ENCODE measurements at regions not wholly inside any gene's neighbourhood (a gene's known extent, or its start where the extent isn't known, plus 50 kb on each side); places are given as distances from the start of the nearest gene placed in this dataset.

DNA sequence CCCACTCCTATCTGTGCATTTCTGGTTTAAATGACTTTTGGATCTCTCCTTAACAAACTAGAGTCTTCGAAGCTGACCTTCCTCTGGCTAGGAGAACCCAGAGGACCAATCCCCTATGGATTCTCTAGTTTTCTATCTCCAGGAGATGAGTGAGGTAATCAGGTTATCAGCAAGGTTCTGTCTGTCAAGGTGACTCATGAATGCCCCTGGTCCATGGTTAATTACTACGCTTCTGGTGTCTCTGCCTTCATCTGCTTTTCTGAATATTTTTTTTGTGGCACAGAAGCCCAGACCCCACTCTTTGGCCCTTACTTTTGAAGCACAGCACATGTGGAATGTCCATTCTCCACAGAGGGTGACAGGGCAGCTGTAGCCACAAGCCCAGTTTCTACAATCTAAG, 897.9 kb upstream of the KLHL29 start:
- TF ChIP-seq LEF1 (IDR thresholded peaks at IDR 0.05; ENCODE audit: borderline replicate concordance): no peak
- no peak for TF ChIP-seq ARNT (IDR thresholded peaks at IDR 0.05)
- no peak for TF ChIP-seq BHLHE40 (IDR thresholded peaks at IDR 0.05; ENCODE audit: borderline replicate concordance)
- no peak for TF ChIP-seq ELF4 (IDR thresholded peaks at IDR 0.05)
- TF ChIP-seq TARDBP (IDR thresholded peaks at IDR 0.05): no peak
- ChIA-PET POLR2A (no interaction called here), CTCF (interaction anchor here (0.6 kb wide), 1 partner anchor 32 kb away, joined by 4 read pairs; no protein-coding TSS in a partner anchor)
- DNase-seq (ENCODE audit: extremely low spot score): no peak

GRCh38 chr2:22487541-22487940, 897.4 kb upstream of the KLHL29 start:
- POLR2A ChIA-PET: no interaction called here
- no peak for TF ChIP-seq ZNF384 (IDR thresholded peaks at IDR 0.05)
- TF ChIP-seq NFRKB (IDR thresholded peaks at IDR 0.05): no peak
- TF ChIP-seq SUZ12 (IDR thresholded peaks at IDR 0.05): no peak
- no peak for TF ChIP-seq ELF4 (IDR thresholded peaks at IDR 0.05)
- no peak for TF ChIP-seq SP1 (IDR thresholded peaks at IDR 0.05)
- no peak for TF ChIP-seq PKNOX1 (IDR thresholded peaks at IDR 0.05)
- TF ChIP-seq BHLHE40 (IDR thresholded peaks at IDR 0.05; ENCODE audit: borderline replicate concordance): no peak
- TF ChIP-seq CTBP1 (IDR thresholded peaks at IDR 0.05; ENCODE audit: borderline replicate concordance): no peak
- TF ChIP-seq FOXK2 (IDR thresholded peaks at IDR 0.05): no peak
- no peak for TF ChIP-seq FOXM1 (IDR thresholded peaks at IDR 0.05; ENCODE audit: borderline replicate concordance)
- TF ChIP-seq LEF1 (IDR thresholded peaks at IDR 0.05; ENCODE audit: borderline replicate concordance): no peak
- TF ChIP-seq HDGF (IDR thresholded peaks at IDR 0.05; ENCODE audit: borderline replicate concordance): no peak
- no peak for TF ChIP-seq L3MBTL2 (conservative IDR thresholded peaks at IDR 0.05)
- CTCF ChIA-PET: no interaction called here
- DNase-seq (ENCODE audit: extremely low spot score): no peak

GRCh38 chr2:22491442-22491841, 893.5 kb upstream of the KLHL29 start:
- DNase-seq (ENCODE audit: extremely low spot score): no peak
- TF ChIP-seq ELF4 (IDR thresholded peaks at IDR 0.05) (no peak), TARDBP (IDR thresholded peaks at IDR 0.05) (no peak), ZNF384 (IDR thresholded peaks at IDR 0.05) (no peak)
- ChIA-PET POLR2A (no interaction called here), CTCF (no interaction called here)

GRCh38 chr2:22494156-22494555, 890.8 kb upstream of the KLHL29 start:
- CTCF ChIA-PET: no interaction called here
- POLR2A ChIA-PET: no interaction called here
- DNase-seq (ENCODE audit: extremely low spot score): no peak
- TF ChIP-seq L3MBTL2 (conservative IDR thresholded peaks at IDR 0.05): no peak
- TF ChIP-seq ELF4 (IDR thresholded peaks at IDR 0.05): no peak
- TF ChIP-seq HDGF (IDR thresholded peaks at IDR 0.05; ENCODE audit: borderline replicate concordance): no peak
- no peak for TF ChIP-seq ZNF384 (IDR thresholded peaks at IDR 0.05)
- no peak for TF ChIP-seq ARNT (IDR thresholded peaks at IDR 0.05)
- TF ChIP-seq TARDBP (IDR thresholded peaks at IDR 0.05): no peak
- TF ChIP-seq PKNOX1 (IDR thresholded peaks at IDR 0.05): no peak
- no peak for TF ChIP-seq FOXA1 (IDR thresholded peaks at IDR 0.05)
- no peak for TF ChIP-seq FOXM1 (IDR thresholded peaks at IDR 0.05; ENCODE audit: borderline replicate concordance)
- TF ChIP-seq LEF1 (IDR thresholded peaks at IDR 0.05; ENCODE audit: borderline replicate concordance): no peak
- no peak for TF ChIP-seq SP1 (IDR thresholded peaks at IDR 0.05)
- TF ChIP-seq FOXK2 (IDR thresholded peaks at IDR 0.05): no peak
- no peak for TF ChIP-seq CTBP1 (IDR thresholded peaks at IDR 0.05; ENCODE audit: borderline replicate concordance)

DNA sequence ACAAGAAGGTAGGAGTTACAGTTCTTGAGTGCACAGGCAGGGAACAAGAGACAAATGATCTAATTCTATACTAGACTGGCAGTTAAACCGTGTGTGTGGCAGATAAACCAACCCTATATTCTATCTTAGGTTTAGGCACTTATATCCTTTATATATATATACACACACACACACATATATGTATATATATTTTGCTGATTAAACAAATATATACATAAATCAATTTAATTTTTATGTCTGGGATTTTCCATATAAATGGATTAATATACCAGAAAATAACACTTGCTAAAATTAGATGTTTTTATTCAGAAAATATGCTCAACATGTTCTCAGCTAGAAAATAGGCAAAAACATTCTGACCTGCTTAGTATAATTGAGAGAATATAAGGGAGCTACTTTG, 887.9 kb upstream of the KLHL29 start:
- CTCF ChIA-PET: no interaction called here
- no peak for TF ChIP-seq ARNT (IDR thresholded peaks at IDR 0.05)
- no peak for TF ChIP-seq FOXM1 (IDR thresholded peaks at IDR 0.05; ENCODE audit: borderline replicate concordance)
- TF ChIP-seq L3MBTL2 (conservative IDR thresholded peaks at IDR 0.05): no peak
- TF ChIP-seq LEF1 (IDR thresholded peaks at IDR 0.05; ENCODE audit: borderline replicate concordance): no peak
- TF ChIP-seq FOXK2 (IDR thresholded peaks at IDR 0.05): no peak
- TF ChIP-seq CTBP1 (IDR thresholded peaks at IDR 0.05; ENCODE audit: borderline replicate concordance): no peak
- TF ChIP-seq FOXA1 (IDR thresholded peaks at IDR 0.05): no peak
- TF ChIP-seq PKNOX1 (IDR thresholded peaks at IDR 0.05): no peak
- TF ChIP-seq NFRKB (IDR thresholded peaks at IDR 0.05): no peak
- no peak for TF ChIP-seq ZNF384 (IDR thresholded peaks at IDR 0.05)
- TF ChIP-seq ELF4 (IDR thresholded peaks at IDR 0.05): no peak
- no peak for TF ChIP-seq SUZ12 (IDR thresholded peaks at IDR 0.05)
- no peak for TF ChIP-seq HDGF (IDR thresholded peaks at IDR 0.05; ENCODE audit: borderline replicate concordance)
- TF ChIP-seq SP1 (IDR thresholded peaks at IDR 0.05): no peak
- TF ChIP-seq BHLHE40 (IDR thresholded peaks at IDR 0.05; ENCODE audit: borderline replicate concordance): no peak
- POLR2A ChIA-PET: no interaction called here

DNA sequence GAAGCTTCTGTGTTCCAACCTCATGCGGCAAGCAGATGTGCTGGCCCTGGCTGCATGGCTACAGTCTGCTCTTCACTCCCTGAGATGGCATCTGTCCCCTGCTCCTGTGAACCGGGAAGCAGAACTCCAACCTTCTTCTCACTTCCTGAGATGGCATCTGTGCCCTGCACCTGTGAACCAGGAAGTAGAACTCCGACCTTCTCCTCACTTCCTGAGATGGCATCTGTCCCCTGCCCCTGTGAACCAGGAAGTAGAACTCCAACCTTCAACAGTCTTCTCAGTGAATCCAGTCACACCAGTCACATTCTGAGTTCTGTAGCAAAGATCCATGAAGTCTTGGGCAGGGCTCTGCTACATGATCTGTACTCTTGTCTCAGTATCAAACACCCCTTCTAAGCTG, 887.2 kb upstream of the KLHL29 start:
- TF ChIP-seq L3MBTL2 (conservative IDR thresholded peaks at IDR 0.05) (no peak), SP1 (IDR thresholded peaks at IDR 0.05) (no peak), PKNOX1 (IDR thresholded peaks at IDR 0.05) (no peak), FOXK2 (IDR thresholded peaks at IDR 0.05) (no peak), LEF1 (IDR thresholded peaks at IDR 0.05; ENCODE audit: borderline replicate concordance) (no peak), BHLHE40 (IDR thresholded peaks at IDR 0.05; ENCODE audit: borderline replicate concordance) (no peak), ZNF384 (IDR thresholded peaks at IDR 0.05) (no peak), CTBP1 (IDR thresholded peaks at IDR 0.05; ENCODE audit: borderline replicate concordance) (no peak), TARDBP (IDR thresholded peaks at IDR 0.05) (no peak)
- no peak for DNase-seq (ENCODE audit: extremely low spot score)
- ChIA-PET CTCF (no interaction called here), POLR2A (no interaction called here)

More for the DNA sequence above, 887.9 kb upstream of the KLHL29 start:
- DNase-seq (ENCODE audit: extremely low spot score): no peak
